ENCODE measurements at regions not wholly inside any gene's neighbourhood (a gene's known extent, or its start where the extent isn't known, plus 50 kb on each side); places are given as distances from the start of the nearest gene placed in this dataset.

GRCh38 chr3:194860725-194861124 is 175.0 kb downstream of the FAM43A start:
- TF ChIP-seq POLR2AphosphoS5 (IDR thresholded peaks at IDR 0.05; ENCODE audit: low read depth, low read length) (no peak), REST (IDR thresholded peaks at IDR 0.05; ENCODE audit: insufficient read depth in 1 of 2, low read depth in 2 of 2, low read length in 2 of 2) (no peak), SIN3A (IDR thresholded peaks at IDR 0.05; ENCODE audit: borderline replicate concordance, insufficient read depth, low read length) (no peak)

Data from PFSK-1 (cell line).